ENCODE measurements at regions not wholly inside any gene's neighbourhood (a gene's known extent, or its start where the extent isn't known, plus 50 kb on each side); places are given as distances from the start of the nearest gene placed in this dataset.
A peak's percentile ranks its signal among the peaks of the same experiment; 100 is the strongest.

DNA sequence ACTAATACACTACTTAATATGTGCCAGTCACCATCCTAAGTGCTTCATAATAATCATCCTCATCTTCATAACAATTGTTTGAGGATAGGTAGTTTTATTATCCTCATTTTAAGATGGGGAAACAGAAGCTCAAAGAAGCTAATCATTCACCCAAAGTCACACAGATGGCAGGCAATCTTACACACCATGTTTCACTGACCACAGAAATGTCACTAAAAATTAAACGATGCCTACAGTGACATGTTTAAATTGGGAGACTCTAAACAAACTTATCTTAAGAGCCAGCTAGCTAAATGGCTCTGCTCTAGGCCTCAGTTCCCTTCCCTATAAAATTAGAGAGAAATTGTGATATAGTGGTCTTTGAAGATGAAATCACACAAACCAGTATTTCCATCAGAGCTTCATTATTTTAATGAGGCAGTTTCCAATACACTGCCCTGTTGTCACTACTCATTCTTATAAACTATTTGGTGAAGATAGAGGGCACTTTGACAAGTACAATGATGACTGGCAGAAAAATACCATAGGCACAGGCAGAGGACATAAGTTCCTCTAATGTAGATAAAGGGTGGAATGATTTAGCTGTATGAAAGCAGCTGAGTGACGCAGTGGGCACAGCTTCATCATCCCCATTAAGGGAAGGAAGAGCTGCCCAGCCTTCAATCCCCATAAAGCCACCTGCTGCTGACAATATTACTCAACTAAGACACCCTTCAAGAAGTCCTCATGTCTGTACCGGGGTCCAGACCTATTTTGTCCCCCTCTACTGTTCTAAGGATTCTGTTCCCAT lies 224.1 kb downstream of the ACTL7B start:
- Histone ChIP-seq H3K27ac (ENCODE audit: extremely low read length, insufficient read depth, low read length) (no peak overlapping the region), H3K9ac (ENCODE audit: insufficient read depth, low read depth, low read length) (no peak overlapping the region), H2AFZ (ENCODE audit: low read length) (no peak overlapping the region), H3K36me3 (replicated peaks in 1 of 2; ENCODE audit: control insufficient read depth in 1 of 2, insufficient read depth in 2 of 2, low read length in 2 of 2) (no peaks in the 10 kb centered on the region), H4K20me1 (ENCODE audit: insufficient read depth, low read length) (no peaks in the 10 kb centered on the region), H3K4me3 (replicated peaks in 1 of 3; ENCODE audit: insufficient read depth in 1 of 3, low read depth in 2 of 3, low read length in 3 of 3) (no peak overlapping the region), H3K79me2 (ENCODE audit: insufficient read depth, low read length) (no peaks in the 10 kb centered on the region), H3K9me3 (ENCODE audit: low read length) (no peaks in the 10 kb centered on the region), H3K4me1 (ENCODE audit: insufficient read depth, low read length) (no peaks in the 10 kb centered on the region), H3K27me3 (ENCODE audit: control insufficient read depth in 1 of 2, insufficient read depth in 2 of 2, low read length in 2 of 2) (no peaks in the 10 kb centered on the region), H3K4me2 (ENCODE audit: low read depth, low read length) (no peak overlapping the region)
- no peak for DNase-seq (ENCODE audit: low spot score)
- TF ChIP-seq NFE2L2 (IDR thresholded peaks at IDR 0.05; ENCODE audit: low read length) (peak; percentile 30; the same call in 1 of the 2 replicates), IRX3 (CRISPR knock-in tag; IDR thresholded peaks at IDR 0.05; ENCODE audit: borderline replicate concordance, low read depth) (no peak)
- BruUV-seq (replicated peaks), result no TSS peak
- ATAC-seq, result no peak
- no peak for FAIRE-seq
- in situ Hi-C loops (cut with HindIII; ENCODE audit: extremely low pct_ligation_motif_present, low pct_unique_long_range_greater_than_20kb) (no loop called here), intact Hi-C loops (cut with micrococcal nuclease; ENCODE audit: unreplicated experiment) (no loop called here)
- WGBS (ENCODE audit: low lambda C conversion rate), result 0% methylated on average over 3 of the region's 3 CpGs
- CTCF ChIA-PET (ENCODE audit: low intra/inter-chr PET ratio, low total read pairs), result no interaction called here
- POLR2A ChIA-PET, result no interaction called here

DNA sequence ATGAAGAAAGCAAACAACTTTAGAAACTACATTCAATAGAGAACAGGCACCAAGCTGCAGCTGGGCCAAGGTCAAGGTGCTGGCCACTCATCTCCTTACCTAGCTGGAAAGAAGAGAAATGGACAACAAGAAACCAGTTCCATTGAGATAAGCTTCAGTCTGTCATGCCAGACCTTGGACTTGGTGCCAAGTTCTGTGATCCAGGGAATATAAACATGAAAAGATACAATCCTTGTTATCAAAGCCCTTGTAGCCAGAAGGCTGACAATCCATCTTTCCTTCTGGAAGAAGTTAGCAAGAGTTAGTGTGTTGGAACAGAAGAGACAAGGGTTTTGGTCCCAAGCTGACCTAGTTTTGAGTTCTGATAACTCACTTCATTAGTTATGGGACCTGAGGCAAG lies 227.5 kb downstream of the ACTL7B start:
- H3K27ac ChIP-seq (ENCODE audit: extremely low read length, insufficient read depth, low read length), result no peak overlapping the region
- no peak overlapping the region for H3K9ac ChIP-seq (ENCODE audit: insufficient read depth, low read depth, low read length)
- FAIRE-seq, result no peak
- CTCF ChIA-PET (ENCODE audit: low intra/inter-chr PET ratio, low total read pairs), result no interaction called here
- POLR2A ChIA-PET, result no interaction called here
- H3K9me3 ChIP-seq (ENCODE audit: low read length), result no peaks in the 10 kb centered on the region
- ATAC-seq, result no peak
- H4K20me1 ChIP-seq (ENCODE audit: insufficient read depth, low read length), result no peaks in the 10 kb centered on the region
- no peaks in the 10 kb centered on the region for H3K79me2 ChIP-seq (ENCODE audit: insufficient read depth, low read length)
- H3K4me2 ChIP-seq (ENCODE audit: low read depth, low read length), result no peak overlapping the region
- H3K27me3 ChIP-seq (ENCODE audit: control insufficient read depth in 1 of 2, insufficient read depth in 2 of 2, low read length in 2 of 2), result no peaks in the 10 kb centered on the region
- intact Hi-C loops (cut with micrococcal nuclease; ENCODE audit: unreplicated experiment) (no loop called here), in situ Hi-C loops (cut with HindIII; ENCODE audit: extremely low pct_ligation_motif_present, low pct_unique_long_range_greater_than_20kb) (no loop called here)
- BruUV-seq (replicated peaks), result no TSS peak
- H3K4me3 ChIP-seq (replicated peaks in 1 of 3; ENCODE audit: insufficient read depth in 1 of 3, low read depth in 2 of 3, low read length in 3 of 3), result no peak overlapping the region
- no peaks in the 10 kb centered on the region for H3K36me3 ChIP-seq (replicated peaks in 1 of 2; ENCODE audit: control insufficient read depth in 1 of 2, insufficient read depth in 2 of 2, low read length in 2 of 2)
- H2AFZ ChIP-seq (ENCODE audit: low read length), result no peak overlapping the region
- no peaks in the 10 kb centered on the region for H3K4me1 ChIP-seq (ENCODE audit: insufficient read depth, low read length)
- TF ChIP-seq FOXP1 (IDR thresholded peaks at IDR 0.05), result no peak
- no peak for TF ChIP-seq FOXP1 (CRISPR knock-in tag; IDR thresholded peaks at IDR 0.05)
- no peak for TF ChIP-seq MLLT10 (CRISPR knock-in tag; IDR thresholded peaks at IDR 0.05)
- no peak for TF ChIP-seq HMG20B (CRISPR knock-in tag; conservative IDR thresholded peaks at IDR 0.05)
- TF ChIP-seq PHF20 (CRISPR knock-in tag; IDR thresholded peaks at IDR 0.05), result no peak
- TF ChIP-seq KLF9 (CRISPR knock-in tag; IDR thresholded peaks at IDR 0.05; ENCODE audit: low read depth), result no peak
- TF ChIP-seq, protein P1, sequence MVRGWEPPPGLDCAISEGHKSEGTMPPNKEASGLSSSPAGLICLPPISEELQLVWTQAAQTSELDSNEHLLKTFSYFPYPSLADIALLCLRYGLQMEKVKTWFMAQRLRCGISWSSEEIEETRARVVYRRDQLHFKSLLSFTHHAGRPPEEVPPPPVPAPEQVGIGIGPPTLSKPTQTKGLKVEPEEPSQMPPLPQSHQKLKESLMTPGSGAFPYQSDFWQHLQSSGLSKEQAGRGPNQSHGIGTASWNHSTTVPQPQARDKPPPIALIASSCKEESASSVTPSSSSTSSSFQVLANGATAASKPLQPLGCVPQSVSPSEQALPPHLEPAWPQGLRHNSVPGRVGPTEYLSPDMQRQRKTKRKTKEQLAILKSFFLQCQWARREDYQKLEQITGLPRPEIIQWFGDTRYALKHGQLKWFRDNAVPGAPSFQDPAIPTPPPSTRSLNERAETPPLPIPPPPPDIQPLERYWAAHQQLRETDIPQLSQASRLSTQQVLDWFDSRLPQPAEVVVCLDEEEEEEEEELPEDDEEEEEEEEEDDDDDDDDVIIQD (CRISPR knock-in tag; IDR thresholded peaks at IDR 0.05; ENCODE audit: low read depth), result no peak
- no peak for TF ChIP-seq ZNF230 (CRISPR knock-in tag; IDR thresholded peaks at IDR 0.05)
- TF ChIP-seq, protein P2, sequence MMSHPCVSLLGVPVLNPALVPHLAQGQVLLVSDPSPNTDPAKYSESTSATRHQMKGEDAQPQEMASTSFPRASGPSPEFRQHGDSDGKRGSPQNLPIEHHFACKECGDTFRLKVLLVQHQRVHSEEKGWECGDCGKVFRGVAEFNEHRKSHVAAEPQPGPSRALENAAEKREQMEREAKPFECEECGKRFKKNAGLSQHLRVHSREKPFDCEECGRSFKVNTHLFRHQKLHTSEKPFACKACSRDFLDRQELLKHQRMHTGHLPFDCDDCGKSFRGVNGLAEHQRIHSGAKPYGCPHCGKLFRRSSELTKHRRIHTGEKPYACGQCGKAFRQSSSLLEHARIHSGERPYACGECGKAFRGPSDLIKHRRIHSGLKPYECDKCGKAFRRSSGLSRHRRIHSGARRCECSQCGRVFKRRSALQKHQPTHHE (CRISPR knock-in tag; IDR thresholded peaks at IDR 0.05; ENCODE audit: borderline replicate concordance), result no peak
- no peak for TF ChIP-seq PRPF4 (IDR thresholded peaks at IDR 0.05; ENCODE audit: low read depth, low read length, poor library complexity, severe bottlenecking)
- TF ChIP-seq, protein P3, sequence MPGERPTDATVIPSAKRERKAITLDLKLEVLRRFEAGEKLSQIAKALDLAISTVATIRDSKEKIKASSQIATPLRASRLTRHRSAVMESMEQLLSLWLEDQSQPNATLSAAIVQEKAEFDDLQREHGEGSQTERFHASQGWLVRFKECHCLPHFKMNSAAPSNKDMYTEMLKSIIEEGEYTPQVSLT (CRISPR knock-in tag; IDR thresholded peaks at IDR 0.05; ENCODE audit: borderline replicate concordance, low read depth), result no peak
- TF ChIP-seq, protein P4, sequence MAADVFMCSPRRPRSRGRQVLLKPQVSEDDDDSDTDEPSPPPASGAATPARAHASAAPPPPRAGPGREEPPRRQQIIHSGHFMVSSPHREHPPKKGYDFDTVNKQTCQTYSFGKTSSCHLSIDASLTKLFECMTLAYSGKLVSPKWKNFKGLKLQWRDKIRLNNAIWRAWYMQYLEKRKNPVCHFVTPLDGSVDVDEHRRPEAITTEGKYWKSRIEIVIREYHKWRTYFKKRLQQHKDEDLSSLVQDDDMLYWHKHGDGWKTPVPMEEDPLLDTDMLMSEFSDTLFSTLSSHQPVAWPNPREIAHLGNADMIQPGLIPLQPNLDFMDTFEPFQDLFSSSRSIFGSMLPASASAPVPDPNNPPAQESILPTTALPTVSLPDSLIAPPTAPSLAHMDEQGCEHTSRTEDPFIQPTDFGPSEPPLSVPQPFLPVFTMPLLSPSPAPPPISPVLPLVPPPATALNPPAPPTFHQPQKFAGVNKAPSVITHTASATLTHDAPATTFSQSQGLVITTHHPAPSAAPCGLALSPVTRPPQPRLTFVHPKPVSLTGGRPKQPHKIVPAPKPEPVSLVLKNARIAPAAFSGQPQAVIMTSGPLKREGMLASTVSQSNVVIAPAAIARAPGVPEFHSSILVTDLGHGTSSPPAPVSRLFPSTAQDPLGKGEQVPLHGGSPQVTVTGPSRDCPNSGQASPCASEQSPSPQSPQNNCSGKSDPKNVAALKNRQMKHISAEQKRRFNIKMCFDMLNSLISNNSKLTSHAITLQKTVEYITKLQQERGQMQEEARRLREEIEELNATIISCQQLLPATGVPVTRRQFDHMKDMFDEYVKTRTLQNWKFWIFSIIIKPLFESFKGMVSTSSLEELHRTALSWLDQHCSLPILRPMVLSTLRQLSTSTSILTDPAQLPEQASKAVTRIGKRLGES (CRISPR knock-in tag; IDR thresholded peaks at IDR 0.05; ENCODE audit: borderline replicate concordance), result no peak
- no peak for DNase-seq (ENCODE audit: low spot score)

All from HepG2 (cell line).